ENCODE measurements at regions not wholly inside any gene's neighbourhood (a gene's known extent, or its start where the extent isn't known, plus 50 kb on each side); places are given as distances from the start of the nearest gene placed in this dataset.

- no peak for TF ChIP-seq POLR2A (IDR thresholded peaks at IDR 0.05)
- TF ChIP-seq CTCF (IDR thresholded peaks at IDR 0.05) = no peak
Observed at GRCh38 chr10:128959746-128960145, 507.3 kb upstream of the MGMT start.
